LNCaP clone FGC (cell line): ENCODE measurements at regions not wholly inside any gene's neighbourhood (a gene's known extent, or its start where the extent isn't known, plus 50 kb on each side); places are given as distances from the start of the nearest gene placed in this dataset.

ENCODE experiments used
- DNase-seq: peaks from one replicate; pipeline ENCODE4 v3.0.0-alpha.2; 2011; ENCODE audit warnings: low read depth
- H3K4me3 ChIP-seq: 2 replicates; pipeline ENCODE4 v1.5.1; 2011; ENCODE audit warnings: mild to moderate bottlenecking, low read depth, low read length, control low read depth
- CTCF ChIP-seq: IDR thresholded peaks from 2 replicates; pipeline ENCODE4 v1.5.1; 2012; ENCODE audit warnings: mild to moderate bottlenecking; ENCODE audit not compliant: control insufficient read depth, insufficient read depth; ENCODE audit errors: extremely low read depth

GRCh38 chr2:150688016-150688415 is 200.5 kb upstream of the RND3 start:
- no peak overlapping the region for H3K4me3 ChIP-seq
- no peak for TF ChIP-seq CTCF
- no peak for DNase-seq

- no peak overlapping the region for H3K4me3 ChIP-seq
- DNase-seq: no peak
- no peak for TF ChIP-seq CTCF
Observed at GRCh38 chr2:150686391-150686790, 198.9 kb upstream of the RND3 start.

GRCh38 chr2:150681120-150681804 is 193.8 kb upstream of the RND3 start:
- no peak for TF ChIP-seq CTCF
- no peak overlapping the region for H3K4me3 ChIP-seq
- no peak for DNase-seq

- no peak for TF ChIP-seq CTCF
- DNase-seq: no peak
- no peak overlapping the region for H3K4me3 ChIP-seq
Observed at GRCh38 chr2:150679456-150680120, 192.1 kb upstream of the RND3 start.

GRCh38 chr2:150677551-150677950 is 190.1 kb upstream of the RND3 start:
- no peak overlapping the region for H3K4me3 ChIP-seq
- TF ChIP-seq CTCF: no peak
- no peak for DNase-seq

- no peak overlapping the region for H3K4me3 ChIP-seq
- DNase-seq: no peak
- no peak for TF ChIP-seq CTCF
Observed at GRCh38 chr2:150676747-150677383, 189.4 kb upstream of the RND3 start.
